Activated naive CD8-positive, alpha-beta T cell treated with anti-CD3 and anti-CD28 coated beads, Interleukin-2, amount 50 U/mL, for 24 hours (primary cell): ENCODE measurements at regions not wholly inside any gene's neighbourhood (a gene's known extent, or its start where the extent isn't known, plus 50 kb on each side); places are given as distances from the start of the nearest gene placed in this dataset.

Experiments used
- ATAC-seq: fragments of 150-1000 bp; cut with Tn5 transposase; one replicate; pipeline ENCODE4 v1.10.0; 2021
- DNase-seq: peaks from one replicate; pipeline ENCODE4 v3.0.0; 2021
- H3K27ac Mint-ChIP-seq: one replicate; pipeline ENCODE4 v1.8.0; 2021; ENCODE audit warnings: mild to moderate bottlenecking, mixed read lengths
- H3K27me3 Mint-ChIP-seq: one replicate; pipeline ENCODE4 v1.8.0; 2021; ENCODE audit warnings: mixed read lengths
- H3K36me3 Mint-ChIP-seq: one replicate; pipeline ENCODE4 v1.8.0; 2021; ENCODE audit warnings: low read depth, mixed read lengths
- H3K4me1 Mint-ChIP-seq: one replicate; pipeline ENCODE4 v1.8.0; 2021; ENCODE audit warnings: mixed read lengths
- H3K4me3 Mint-ChIP-seq: one replicate; pipeline ENCODE4 v1.8.0; 2021; ENCODE audit warnings: mild to moderate bottlenecking, moderate library complexity, mixed read lengths
- H3K9me3 Mint-ChIP-seq: one replicate; pipeline ENCODE4 v1.8.0; 2021; ENCODE audit warnings: mixed read lengths

DNA sequence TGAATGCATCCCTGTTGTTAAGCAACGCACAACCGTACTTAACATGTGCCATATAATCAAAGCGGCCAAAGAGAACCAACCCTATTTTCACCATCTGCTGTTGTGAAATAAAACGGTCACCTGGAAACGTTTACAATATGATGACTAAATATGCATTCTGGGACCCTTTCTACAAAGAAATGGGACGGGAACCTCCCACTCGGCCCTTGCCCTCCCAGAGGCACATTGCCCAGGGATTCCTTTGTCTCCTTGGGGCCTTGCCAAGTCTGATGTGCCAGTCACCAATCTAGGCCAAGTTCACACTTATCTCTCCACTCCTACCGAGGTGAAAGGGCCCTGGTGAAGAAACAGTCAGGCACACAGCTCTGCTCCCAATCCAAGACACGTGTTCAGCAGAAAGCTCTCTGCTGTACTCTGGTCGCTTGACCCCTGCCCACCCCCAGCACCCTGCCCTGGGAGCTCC lies 427.4 kb upstream of the JARID2 start:
- peaks cover 8% of the 10 kb centered on the region for H3K36me3 Mint-ChIP-seq
- H3K9me3 Mint-ChIP-seq: peaks cover 5% of the 10 kb centered on the region
- ATAC-seq (no peak), DNase-seq (no peak)
- peak overlapping the region; percentile 30 for H3K27ac Mint-ChIP-seq
- peaks cover 26% of the 10 kb centered on the region for H3K4me1 Mint-ChIP-seq
- no peak overlapping the region for H3K4me3 Mint-ChIP-seq
- H3K27me3 Mint-ChIP-seq: no peaks in the 10 kb centered on the region

DNA sequence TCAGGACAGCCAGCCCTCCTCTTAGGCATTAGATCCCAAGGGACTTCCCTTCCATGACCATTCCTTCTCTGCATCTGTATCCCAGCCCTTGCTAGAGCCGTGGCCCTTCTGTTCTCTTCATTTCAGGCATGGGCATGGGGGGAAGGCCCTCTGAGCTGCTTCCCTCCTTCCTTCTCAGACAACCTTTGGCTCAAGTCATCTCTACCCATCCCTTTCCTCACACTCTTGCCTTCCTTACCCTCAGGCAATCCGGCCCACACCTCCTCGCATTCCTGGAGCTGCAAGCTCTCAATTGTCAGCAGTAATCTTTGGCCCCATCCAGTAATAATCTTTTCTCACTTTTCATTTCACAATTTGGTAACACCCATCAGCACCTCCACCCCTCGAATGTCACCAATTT lies 426.9 kb upstream of the JARID2 start:
- Mint-ChIP-seq H3K36me3 (peaks cover 8% of the 10 kb centered on the region), H3K27ac (peak overlapping the region; percentile 30)

DNA sequence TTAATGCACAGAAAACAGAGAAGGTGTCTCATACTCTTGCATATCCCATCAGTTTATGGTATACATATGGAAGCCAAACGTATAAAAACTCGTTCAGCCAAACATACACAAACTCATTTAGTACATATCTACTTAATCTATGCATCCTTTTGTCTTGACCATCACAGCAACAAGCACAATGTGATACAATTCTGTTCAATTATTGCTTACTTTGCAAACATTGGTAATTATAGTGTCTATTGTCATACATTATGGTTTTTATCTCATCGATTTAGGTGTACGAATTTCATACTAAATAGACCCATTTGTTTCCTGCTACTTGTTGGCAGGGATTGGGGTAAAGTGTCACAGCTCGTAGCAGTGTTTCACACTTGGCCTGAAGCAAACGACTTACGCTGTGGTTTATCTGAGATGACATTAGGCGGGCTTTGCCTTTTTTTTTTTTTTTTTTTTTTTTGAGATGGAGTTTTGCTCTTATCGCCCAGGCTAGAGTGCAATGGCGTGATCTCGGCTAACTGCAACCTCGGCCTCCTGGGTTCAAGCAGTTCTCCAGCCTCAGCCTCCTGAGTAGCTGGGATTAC lies 425.9 kb upstream of the JARID2 start:
- Mint-ChIP-seq H3K9me3 (peaks cover 5% of the 10 kb centered on the region), H3K36me3 (peaks cover 8% of the 10 kb centered on the region), H3K4me1 (peaks cover 30% of the 10 kb centered on the region), H3K4me3 (no peak overlapping the region), H3K27me3 (no peaks in the 10 kb centered on the region), H3K27ac (peak overlapping the region; percentile 30)
- ATAC-seq (no peak), DNase-seq (no peak)

More for the DNA sequence above, 426.9 kb upstream of the JARID2 start:
- no peak for ATAC-seq
- Mint-ChIP-seq H3K4me1 (peaks cover 26% of the 10 kb centered on the region), H3K9me3 (peaks cover 5% of the 10 kb centered on the region), H3K4me3 (no peak overlapping the region), H3K27me3 (no peaks in the 10 kb centered on the region)
- no peak for DNase-seq

DNA sequence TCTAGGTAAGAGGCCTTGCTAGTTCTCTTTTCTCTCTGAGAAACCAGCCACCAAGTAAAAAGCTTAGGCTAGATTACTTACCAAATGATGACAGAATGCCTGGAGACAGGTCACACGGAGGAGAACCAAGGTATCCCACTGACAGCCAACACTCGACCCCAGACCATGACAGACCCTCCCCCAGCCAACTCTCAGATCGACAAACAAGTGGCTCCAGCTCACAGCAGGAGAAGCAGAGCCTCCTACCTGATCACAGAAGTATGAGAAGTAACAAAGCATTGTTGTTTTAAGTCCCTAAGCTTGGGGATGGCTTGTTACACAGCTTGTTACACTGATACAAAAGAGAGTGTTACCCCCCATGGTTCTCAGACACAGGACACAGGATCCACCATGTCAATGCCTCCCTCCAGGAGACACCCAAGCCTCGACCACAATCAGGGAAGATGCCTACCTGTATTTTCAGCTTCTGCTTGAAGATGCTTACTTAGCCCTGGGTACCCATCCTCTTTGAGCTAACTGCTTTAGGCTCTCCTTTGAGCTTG lies 423.8 kb upstream of the JARID2 start:
- H3K27ac Mint-ChIP-seq: peak overlapping the region; percentile 27
- H3K9me3 Mint-ChIP-seq: peaks cover 5% of the 10 kb centered on the region
- ATAC-seq: no peak
- no peak overlapping the region for H3K4me3 Mint-ChIP-seq
- peaks cover 30% of the 10 kb centered on the region for H3K4me1 Mint-ChIP-seq
- H3K36me3 Mint-ChIP-seq: peaks cover 8% of the 10 kb centered on the region
- no peak for DNase-seq
- peaks cover 3% of the 10 kb centered on the region for H3K27me3 Mint-ChIP-seq

DNA sequence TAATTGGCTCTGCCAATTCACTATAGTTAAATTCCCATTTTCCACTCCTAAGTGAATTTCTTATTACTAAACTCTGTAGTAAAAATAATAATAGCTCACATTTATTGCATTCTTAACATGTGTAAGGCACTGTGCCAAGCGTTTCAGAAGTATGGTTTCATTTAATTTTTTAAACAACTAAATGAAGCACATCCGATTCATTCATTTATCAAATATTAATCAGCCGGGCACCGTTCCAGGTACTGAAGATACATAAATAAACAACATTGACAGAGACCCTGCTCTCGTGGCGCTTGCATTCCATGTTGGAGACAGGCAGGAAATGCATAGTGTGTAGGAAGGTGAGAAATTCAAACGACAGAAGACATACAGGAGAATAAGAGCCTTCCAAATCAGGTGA lies 423.2 kb upstream of the JARID2 start:
- H3K4me3 Mint-ChIP-seq: no peak overlapping the region
- no peak overlapping the region for H3K27ac Mint-ChIP-seq
- H3K9me3 Mint-ChIP-seq: peaks cover 5% of the 10 kb centered on the region
- no peak for ATAC-seq
- H3K36me3 Mint-ChIP-seq: peaks cover 8% of the 10 kb centered on the region
- DNase-seq: no peak
- peaks cover 5% of the 10 kb centered on the region for H3K27me3 Mint-ChIP-seq
- peaks cover 32% of the 10 kb centered on the region for H3K4me1 Mint-ChIP-seq

DNA sequence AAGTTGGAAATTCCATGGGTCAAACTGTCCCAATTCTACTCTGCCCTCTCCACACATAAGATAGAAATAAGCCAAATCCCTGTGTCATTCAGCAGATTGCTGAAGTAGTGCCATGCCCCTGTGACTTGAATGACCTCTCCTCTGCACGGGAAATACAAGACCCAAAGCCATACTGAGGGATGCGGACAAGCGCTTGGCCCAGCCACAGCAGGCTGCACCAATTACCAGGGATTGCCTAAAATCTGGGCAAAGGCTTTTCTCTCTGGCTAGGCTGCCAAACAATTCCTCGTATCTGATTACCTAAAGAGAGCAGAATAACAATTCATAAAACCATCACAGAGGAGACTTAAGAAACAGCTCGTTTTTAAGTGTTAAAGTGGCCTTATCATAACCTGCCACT lies 421.8 kb upstream of the JARID2 start:
- Mint-ChIP-seq H3K4me3 (no peak overlapping the region), H3K4me1 (peaks cover 30% of the 10 kb centered on the region), H3K9me3 (peaks cover 5% of the 10 kb centered on the region), H3K36me3 (peaks cover 8% of the 10 kb centered on the region), H3K27ac (no peak overlapping the region), H3K27me3 (peaks cover 5% of the 10 kb centered on the region)
- ATAC-seq: no peak
- no peak for DNase-seq

DNA sequence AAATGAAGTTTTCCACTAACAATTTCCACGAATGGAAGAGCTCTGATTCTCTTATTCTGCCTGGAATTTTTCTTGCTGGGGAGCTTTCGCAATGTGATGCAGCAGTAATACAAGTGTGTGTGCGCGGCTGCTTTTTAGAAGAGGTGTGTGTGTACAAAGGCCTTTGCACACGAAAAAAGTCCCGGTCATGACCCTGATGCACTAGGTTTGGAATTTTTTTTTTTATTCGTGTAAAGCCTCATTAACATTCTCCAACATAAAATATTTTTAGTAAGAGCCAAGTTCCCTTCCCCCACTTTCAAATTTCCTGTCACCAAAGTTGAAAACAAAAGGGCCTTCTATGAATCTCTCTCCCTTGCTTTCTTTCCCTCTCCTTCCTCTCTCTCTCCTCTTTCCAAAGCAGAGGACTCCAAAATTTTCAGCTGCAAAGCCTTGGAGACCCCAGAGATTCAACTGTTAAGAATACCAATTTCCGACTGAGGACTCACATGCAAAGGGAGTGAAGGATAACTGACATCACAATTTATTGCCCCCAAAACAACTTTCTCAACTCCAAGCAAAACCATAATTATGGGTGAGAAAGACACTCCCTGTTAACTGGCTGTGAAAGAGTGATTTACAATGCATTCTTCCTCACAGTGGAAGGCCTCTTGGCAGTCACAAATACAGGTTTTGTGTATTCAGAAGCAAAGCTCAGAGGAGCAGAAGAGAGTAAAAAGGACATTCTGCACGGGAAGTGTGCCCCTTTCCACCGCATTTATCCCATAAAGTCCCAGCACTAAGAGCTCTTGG lies 421.2 kb upstream of the JARID2 start:
- no peak overlapping the region for H3K4me3 Mint-ChIP-seq
- H3K27me3 Mint-ChIP-seq: peaks cover 7% of the 10 kb centered on the region
- DNase-seq: no peak
- H3K27ac Mint-ChIP-seq: no peak overlapping the region
- ATAC-seq: no peak
- H3K9me3 Mint-ChIP-seq: peaks cover 5% of the 10 kb centered on the region
- peaks cover 24% of the 10 kb centered on the region for H3K4me1 Mint-ChIP-seq
- peaks cover 8% of the 10 kb centered on the region for H3K36me3 Mint-ChIP-seq

DNA sequence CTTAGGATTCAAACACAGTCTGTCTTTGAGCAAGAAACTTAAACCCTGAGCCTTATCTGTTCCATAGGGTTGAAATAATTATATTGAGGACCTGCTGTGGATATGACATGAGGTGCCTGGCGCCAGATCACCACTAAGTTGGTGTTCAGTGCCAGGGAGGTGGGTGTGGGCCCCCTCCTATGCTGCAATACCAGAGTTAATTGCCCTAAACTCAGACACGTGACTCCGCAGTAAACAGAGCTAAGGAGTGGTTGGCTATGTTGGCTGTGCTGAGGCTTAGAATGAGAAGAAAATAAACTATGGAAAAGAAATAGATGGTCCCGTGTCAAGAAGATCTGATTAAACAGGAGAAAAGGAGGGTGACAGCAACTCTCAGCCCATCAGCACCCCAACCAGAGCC lies 419.4 kb upstream of the JARID2 start:
- Mint-ChIP-seq H3K4me3 (no peak overlapping the region), H3K4me1 (peaks cover 9% of the 10 kb centered on the region), H3K27me3 (peaks cover 10% of the 10 kb centered on the region), H3K36me3 (peaks cover 3% of the 10 kb centered on the region), H3K27ac (no peak overlapping the region), H3K9me3 (no peaks in the 10 kb centered on the region)
- DNase-seq (no peak), ATAC-seq (no peak)

DNA sequence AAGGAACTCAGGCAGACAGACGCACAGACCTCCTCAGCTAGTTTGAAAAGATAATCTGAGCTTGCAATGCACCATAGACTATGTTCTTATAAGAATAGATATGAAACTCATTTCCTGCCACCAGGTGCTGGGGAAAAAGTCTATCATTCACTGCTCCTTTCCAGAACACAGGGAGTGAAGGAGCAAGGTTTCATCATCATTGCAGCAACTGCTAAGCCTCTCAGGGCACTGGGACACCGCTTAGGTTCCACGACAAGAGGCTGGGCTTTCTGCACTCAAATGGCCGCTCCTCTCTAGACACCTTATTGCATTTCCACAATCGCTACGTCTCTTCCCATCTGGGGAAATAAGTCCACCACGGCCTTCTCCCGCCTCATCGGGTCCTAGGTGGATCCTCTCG lies 418.5 kb upstream of the JARID2 start:
- H3K9me3 Mint-ChIP-seq: no peaks in the 10 kb centered on the region
- H3K36me3 Mint-ChIP-seq: no peaks in the 10 kb centered on the region
- H3K4me1 Mint-ChIP-seq: peaks cover 6% of the 10 kb centered on the region
- H3K27ac Mint-ChIP-seq: peak overlapping the region; percentile 24
- H3K27me3 Mint-ChIP-seq: peaks cover 13% of the 10 kb centered on the region
- no peak for ATAC-seq
- H3K4me3 Mint-ChIP-seq: no peak overlapping the region
- no peak for DNase-seq

DNA sequence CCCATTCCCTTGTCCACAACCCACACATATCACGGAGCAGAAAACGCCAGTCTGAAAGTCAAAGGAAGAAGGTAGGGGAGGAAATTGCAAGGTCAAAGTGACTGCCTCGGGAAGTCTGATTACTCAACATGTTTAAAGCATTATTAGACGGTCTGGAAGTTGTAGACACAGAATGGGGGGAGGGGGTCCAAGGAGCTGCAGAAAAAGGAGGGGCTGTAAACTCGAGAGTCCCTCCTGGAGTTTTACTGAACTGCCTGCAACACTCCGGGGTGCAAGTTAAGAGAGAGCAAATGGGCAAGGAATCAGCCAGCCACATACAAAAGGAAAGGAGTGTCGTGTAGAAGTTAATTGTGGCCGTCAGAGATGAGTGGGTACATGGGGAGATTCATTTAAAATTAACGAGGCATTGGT lies 417.7 kb upstream of the JARID2 start:
- peaks cover 13% of the 10 kb centered on the region for H3K27me3 Mint-ChIP-seq
- H3K27ac Mint-ChIP-seq: no peak overlapping the region
- H3K4me3 Mint-ChIP-seq: no peak overlapping the region
- H3K4me1 Mint-ChIP-seq: peaks cover 6% of the 10 kb centered on the region
- no peaks in the 10 kb centered on the region for H3K9me3 Mint-ChIP-seq
- no peak for DNase-seq
- H3K36me3 Mint-ChIP-seq: no peaks in the 10 kb centered on the region
- ATAC-seq: no peak

DNA sequence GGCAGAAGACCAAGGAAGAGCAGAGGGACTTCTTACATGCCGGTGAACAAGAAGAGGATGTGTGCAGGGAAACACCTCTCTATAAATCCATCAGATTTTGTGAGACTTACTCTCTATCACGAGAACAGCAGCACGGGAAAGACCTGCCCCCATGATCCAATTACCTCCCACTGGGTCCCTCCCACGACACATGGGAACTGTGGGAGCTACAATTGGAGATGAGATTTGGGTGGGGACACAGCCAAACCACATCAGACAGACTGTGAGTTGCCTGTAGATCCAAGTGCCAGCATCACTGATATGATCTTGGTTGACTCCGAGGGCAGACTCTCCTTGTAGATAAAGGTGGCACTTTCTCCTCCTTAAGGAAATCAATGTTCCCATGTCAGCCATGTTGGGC lies 414.8 kb upstream of the JARID2 start:
- ATAC-seq (no peak), DNase-seq (no peak)
- Mint-ChIP-seq H3K27ac (peak overlapping the region; percentile 25), H3K27me3 (peaks cover 11% of the 10 kb centered on the region), H3K4me1 (peaks cover 4% of the 10 kb centered on the region), H3K9me3 (no peaks in the 10 kb centered on the region), H3K4me3 (no peak overlapping the region), H3K36me3 (no peaks in the 10 kb centered on the region)

DNA sequence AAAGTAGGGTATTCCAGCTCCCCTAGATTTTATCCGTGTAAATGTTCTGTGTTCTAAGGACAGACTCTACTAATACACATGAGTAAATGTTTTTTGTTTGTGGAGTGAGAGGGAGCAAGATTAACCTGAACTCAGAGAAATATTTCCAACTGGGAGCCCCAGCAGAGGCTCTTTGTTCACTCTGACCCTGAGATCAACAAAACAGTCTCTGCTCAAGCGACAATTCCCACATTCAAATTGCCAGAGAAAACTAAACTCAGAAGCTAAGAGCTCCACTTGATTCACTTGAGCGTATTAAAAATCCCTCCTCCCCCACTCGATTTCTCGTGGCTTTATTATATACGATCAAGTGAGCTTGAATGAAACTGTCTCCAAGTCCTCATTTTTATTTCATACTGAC lies 413.9 kb upstream of the JARID2 start:
- ATAC-seq (no peak), DNase-seq (no peak)
- Mint-ChIP-seq H3K27me3 (peaks cover 19% of the 10 kb centered on the region), H3K9me3 (no peaks in the 10 kb centered on the region), H3K36me3 (no peaks in the 10 kb centered on the region), H3K4me1 (peaks cover 4% of the 10 kb centered on the region), H3K4me3 (no peak overlapping the region), H3K27ac (no peak overlapping the region)

DNA sequence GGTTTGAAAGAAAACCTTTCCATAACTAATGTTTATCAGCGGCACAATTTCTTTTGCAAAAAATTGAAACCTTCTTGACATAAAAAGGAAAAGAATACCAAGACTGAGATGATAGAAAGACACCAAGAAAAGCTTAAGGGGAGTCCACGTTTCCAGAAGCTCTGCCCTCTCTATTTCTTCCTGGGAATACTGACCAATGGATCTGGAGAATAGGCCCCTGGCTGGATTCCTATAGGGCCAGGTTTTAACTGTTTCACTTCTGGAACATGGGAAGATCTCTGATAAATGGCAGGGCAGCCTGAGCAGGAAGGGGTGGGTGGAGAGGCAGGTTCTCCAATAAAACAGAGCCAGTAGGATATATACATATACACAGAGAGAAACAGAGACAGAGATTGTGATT lies 413.4 kb upstream of the JARID2 start:
- ATAC-seq (no peak), DNase-seq (no peak)
- Mint-ChIP-seq H3K27me3 (peaks cover 20% of the 10 kb centered on the region), H3K27ac (no peak overlapping the region), H3K4me3 (no peak overlapping the region), H3K9me3 (no peaks in the 10 kb centered on the region), H3K36me3 (no peaks in the 10 kb centered on the region), H3K4me1 (peaks cover 3% of the 10 kb centered on the region)

DNA sequence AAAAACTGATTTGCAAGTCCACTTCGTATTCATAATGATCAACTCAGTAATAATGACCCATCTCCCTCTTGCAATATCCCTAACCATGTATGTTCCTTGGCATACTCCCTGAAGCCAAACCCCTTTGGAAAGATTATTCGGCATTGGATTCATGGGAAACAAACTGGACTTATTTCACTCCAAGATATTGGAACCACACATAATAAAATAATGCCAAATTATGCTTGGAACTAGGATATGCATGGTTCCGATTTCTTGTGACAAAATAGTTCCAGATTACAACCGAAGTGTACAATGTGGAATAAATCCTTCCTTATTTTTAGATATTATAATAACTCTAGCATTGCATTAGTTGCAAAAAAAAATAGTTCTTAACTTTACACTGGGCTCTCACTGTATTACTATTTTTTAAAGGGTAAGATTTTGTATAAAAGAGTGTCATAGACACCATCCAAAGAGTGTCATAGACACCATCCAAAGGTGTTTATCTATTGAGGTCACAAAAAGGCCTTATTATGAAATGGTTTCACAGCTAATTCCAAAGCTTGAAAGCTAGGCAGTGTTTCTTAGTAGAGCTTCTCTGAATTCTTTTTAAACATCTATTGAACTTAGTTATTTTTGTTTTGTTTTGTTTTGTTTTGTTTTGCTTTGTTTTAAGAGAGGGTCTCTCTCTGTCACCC lies 410.9 kb upstream of the JARID2 start:
- Mint-ChIP-seq H3K4me3 (no peak overlapping the region), H3K36me3 (no peaks in the 10 kb centered on the region), H3K27ac (no peak overlapping the region), H3K9me3 (no peaks in the 10 kb centered on the region), H3K4me1 (peaks cover 7% of the 10 kb centered on the region), H3K27me3 (peaks cover 19% of the 10 kb centered on the region)
- DNase-seq: no peak
- no peak for ATAC-seq

DNA sequence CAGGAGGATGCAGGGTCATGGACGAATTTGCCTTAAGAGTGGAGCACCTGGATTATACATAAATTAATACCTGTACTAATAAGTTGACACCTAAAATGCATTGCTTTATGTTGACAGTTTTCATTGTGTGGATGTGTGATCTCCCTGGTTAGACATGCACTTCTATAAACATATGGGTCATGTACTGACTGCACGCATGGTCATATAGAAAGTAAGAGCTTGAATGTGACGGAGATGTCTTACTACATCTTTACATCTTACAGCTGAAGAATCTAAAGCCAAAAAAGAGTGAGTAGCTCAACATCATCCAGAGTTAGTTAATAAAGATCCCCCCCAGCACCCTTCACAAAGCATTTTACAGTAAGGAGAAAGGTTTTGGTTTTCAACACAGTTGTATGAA lies 408.4 kb upstream of the JARID2 start:
- H3K36me3 Mint-ChIP-seq: no peaks in the 10 kb centered on the region
- peaks cover 18% of the 10 kb centered on the region for H3K27me3 Mint-ChIP-seq
- peaks cover 14% of the 10 kb centered on the region for H3K4me1 Mint-ChIP-seq
- ATAC-seq: no peak
- no peak for DNase-seq
- peaks cover 4% of the 10 kb centered on the region for H3K9me3 Mint-ChIP-seq
- no peak overlapping the region for H3K4me3 Mint-ChIP-seq
- H3K27ac Mint-ChIP-seq: no peak overlapping the region
